HG03139 (cell line): ENCODE measurements at regions not wholly inside any gene's neighbourhood (a gene's known extent, or its start where the extent isn't known, plus 50 kb on each side); places are given as distances from the start of the nearest gene placed in this dataset.

Experiments
- ATAC-seq: cut with Tn5 transposase; IDR thresholded peaks from one replicate; pipeline ENCODE4 v1.9.1; 2021; ENCODE audit not compliant: unreplicated experiment

DNA sequence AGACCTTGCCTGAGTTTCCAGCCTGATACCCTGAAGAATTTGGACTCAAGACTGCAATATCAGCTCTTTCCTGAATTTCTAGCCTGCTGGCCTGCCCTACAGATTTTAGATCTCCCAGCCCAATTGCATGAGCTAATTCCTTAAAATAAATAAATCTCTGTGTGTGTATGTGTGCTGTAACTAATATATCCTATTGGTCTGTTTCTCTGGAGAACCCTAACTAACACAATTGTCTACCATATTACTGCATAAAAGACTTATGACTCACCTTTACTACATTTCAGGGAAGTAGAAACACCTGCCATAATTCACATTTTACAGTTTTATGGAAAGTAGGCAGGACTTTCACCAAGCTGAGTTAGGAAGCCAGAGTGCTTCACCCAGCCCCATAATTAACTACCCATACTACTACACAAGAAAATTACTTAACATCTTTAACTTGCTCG is 90.7 kb upstream of the BEND6 start:
- no peak for ATAC-seq

GRCh38 chr6:56863366-56863765 is 91.5 kb upstream of the BEND6 start:
- ATAC-seq = no peak

DNA sequence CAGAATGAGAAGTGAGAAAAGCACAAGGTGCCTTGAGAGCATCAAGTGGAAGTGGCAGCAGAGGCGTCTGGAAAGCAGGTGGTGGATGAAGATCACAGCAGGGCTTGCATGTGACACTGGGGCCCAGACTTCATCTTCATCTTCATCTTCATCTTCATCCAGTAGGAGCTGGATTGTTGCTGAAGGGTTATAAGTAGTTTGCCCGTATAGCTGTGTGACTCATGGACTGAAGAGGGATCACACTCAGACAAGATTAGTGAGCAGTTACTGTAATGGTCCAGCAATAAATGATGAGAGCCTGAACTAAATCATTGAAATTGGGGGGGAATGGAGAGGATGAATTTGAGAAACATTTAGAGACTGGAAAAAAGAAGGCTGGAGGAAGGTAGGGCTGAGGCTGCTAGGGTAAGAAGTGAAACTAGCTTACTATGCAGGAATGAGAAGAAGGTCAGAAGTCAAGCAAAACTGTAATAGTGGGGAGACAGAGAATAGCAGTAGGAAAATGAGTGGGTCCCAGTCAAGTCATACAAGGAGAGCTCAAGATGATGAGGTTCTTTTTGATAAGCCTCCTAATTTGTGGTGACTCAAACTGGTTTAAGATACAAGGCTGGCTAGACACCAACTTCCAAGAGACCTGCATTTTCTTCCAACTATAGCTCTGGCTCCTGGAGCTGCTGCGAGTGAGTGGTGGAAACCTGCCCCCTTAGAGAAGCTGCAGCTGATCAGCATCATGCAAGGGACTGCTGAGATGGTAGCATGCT is 92.3 kb upstream of the BEND6 start:
- no peak for ATAC-seq

GRCh38 chr6:56860475-56860874 is 94.4 kb upstream of the BEND6 start:
- ATAC-seq = no peak

DNA sequence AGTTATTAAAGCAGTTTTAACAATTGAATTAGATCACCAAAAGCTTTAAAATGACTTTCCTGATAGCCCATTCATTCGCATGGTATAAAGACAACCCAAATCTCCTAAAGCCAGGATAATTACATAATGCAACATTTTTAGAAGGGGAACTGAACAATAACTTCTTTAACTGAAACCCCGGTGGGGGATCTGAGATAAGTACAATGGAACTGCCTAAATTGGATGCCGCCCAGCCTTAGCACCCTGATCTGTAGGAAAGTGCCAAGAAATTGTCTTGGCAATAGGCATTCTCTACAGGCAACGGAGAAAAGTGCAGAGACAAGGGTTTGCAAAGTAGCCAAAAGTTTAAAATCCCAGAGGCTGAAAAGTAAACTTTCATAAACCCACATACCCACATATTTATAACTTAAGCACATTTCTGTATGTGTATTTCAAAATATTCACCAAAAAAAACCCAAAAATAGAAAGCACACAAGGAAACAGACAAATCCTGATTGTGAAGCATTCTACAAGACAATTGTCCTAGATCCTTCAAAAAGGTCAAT is 98.8 kb upstream of the BEND6 start:
- no peak for ATAC-seq

- no peak for ATAC-seq
Observed at GRCh38 chr6:56854086-56854485, 100.8 kb upstream of the BEND6 start.

GRCh38 chr6:56853541-56853940 is 101.4 kb upstream of the BEND6 start:
- ATAC-seq = no peak

DNA sequence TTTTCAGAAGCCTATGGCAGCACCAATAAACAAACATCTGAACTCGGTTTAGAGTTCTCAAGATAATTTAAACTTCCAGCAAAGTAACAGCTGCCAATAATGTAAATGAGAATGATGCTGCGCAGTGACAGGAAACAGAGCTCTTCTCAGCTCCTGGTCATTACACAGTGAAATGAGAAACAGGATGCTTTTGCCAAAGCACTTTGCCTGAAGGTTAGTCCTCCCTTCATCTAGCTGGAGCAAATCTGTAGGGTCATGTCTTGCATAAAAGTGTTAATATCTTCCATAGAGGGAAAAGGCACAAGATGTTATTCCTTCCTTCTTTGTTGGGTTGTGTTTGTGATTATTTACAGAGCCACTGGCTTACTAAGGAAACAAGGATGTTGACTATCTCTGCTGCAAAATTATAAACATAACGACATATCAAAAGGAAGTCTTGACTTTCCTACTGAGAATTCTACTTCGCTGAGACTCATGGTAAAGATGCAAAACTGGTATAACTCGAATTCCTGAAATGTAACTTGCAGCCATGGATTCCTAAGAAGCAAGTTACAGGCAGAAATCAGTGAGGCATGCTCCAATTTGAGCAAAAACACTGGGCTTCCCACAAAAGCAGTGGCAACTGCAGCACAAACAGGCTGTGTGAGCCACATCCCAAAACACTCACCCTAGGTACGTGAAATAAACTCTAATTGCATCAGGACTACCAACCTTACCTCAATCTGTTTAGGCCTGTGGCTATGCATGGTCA is 102.5 kb upstream of the BEND6 start:
- ATAC-seq = peak; percentile 20

- ATAC-seq = peak; percentile 92
Observed at GRCh38 chr6:56851541-56852259, 103.2 kb upstream of the BEND6 start.

DNA sequence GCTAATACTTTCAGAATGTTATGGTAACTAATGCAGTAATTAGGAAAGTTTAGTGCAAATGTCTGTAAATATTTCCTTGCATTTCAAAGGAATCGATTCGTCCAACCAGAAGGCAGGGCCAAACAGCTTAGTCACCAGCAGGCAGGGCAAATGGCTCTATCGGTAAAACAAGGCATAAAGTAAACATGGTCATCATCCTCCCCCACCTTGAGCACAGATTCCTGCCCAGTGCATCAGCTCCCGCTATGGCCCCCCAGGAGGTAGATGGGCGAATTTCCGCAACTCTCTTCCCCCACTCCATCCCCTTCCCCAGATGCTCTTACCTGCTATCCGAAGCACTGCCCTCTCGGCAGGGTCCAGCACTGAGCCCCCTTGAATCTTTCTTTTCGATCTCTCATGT is 103.8 kb upstream of the BEND6 start:
- ATAC-seq = peak; percentile 1

DNA sequence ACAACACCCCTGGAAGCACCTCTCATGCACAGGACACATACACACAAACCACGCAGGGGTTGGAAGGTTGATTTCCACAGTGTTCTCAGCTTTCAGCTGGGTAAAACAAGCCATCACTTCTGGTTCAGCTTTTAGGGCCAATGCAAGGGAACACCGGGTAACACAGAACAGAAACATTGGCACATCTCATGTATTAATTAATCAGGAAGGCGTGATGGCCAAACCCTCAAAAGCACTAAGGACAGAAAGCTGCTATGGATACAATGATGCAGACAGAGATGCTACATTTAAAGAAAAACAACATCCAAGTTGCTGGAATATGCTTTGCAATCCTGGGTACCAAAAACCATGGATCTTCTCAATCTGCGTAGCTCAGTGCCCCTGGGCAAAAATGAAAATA is 104.3 kb upstream of the BEND6 start:
- ATAC-seq = no peak

DNA sequence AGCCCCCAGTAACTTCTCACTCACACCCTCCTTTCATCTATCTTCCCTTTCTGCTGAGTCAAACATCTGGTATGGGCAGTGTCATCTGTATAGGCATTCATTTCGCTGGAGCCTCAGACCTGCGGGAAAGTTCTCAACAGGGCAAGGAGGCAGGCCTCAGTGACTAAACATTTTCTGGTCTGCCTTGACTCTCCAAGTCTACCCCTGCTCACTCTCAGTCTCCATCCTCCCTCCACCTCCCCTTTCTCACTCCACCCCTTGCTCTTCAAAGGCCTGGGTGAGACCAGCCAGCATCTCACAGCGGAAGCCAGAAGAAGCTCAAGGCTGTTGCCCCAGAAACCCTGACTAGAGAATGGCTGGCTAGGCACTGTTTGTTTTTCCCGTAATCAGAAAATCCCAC is 105.0 kb upstream of the BEND6 start:
- no peak for ATAC-seq

- no peak for ATAC-seq
Observed at GRCh38 chr6:56848105-56848504, 106.8 kb upstream of the BEND6 start.

DNA sequence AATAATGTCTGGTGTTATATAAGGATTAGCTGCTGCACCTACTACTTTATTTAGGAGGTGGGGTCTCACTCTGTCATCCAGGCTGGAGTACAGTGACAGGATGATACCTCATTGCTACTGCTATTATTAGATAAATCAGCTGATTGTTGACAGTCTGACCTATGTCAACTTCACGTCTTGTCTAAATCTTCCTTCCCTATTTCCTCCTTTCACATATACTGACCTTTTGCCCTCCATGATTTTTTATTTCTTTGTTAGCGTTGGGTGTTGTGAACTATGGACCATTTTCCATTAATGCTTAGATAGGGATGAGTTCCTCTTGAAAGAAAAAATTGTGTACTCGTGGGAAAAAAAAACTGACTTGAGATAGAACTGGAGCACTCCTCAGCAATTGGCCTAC is 109.9 kb upstream of the BEND6 start:
- no peak for ATAC-seq

- peak; percentile 79 for ATAC-seq
Observed at GRCh38 chr6:56843476-56844349, 111.2 kb upstream of the BEND6 start.

DNA sequence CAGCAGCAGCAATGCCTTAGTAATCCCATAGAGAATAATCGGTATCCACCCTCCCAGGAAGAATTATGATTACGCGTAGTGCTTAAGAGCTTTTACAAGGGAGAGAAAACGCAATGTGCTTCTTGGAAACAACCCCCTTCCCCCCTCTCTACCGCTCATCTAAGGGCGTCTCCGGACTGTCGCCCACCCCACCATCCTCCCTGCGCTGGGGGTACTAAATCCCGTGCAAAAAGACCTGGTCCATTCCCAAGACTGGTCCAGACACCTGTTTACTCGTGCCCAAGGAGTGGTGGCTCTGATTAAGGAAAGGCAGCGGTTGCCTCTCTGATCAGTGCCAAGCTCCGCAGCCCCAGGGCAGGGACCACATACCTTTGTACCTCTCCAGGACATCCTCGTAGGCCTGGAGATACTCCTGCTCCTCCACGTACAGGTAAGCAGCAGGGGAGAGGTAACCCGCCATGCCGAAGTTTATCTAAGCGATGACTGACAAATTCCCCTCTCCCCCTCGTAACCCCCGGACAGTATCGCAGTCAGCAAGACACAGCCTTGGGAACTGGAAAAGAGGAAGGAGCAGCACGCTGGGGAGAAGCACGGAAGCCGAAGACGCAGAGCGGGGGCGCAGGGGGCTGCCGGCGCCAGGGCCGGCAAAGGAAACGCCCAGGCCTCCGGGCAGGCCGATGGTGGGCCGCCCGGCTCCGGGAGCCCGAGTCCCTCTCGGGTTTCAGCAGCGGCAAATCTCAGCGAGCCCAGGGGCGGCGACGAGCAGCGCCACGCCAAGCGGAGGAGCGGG is 112.0 kb upstream of the BEND6 start:
- peak; percentile 12 for ATAC-seq

GRCh38 chr6:56841751-56842150 is 113.2 kb upstream of the BEND6 start:
- no peak for ATAC-seq

DNA sequence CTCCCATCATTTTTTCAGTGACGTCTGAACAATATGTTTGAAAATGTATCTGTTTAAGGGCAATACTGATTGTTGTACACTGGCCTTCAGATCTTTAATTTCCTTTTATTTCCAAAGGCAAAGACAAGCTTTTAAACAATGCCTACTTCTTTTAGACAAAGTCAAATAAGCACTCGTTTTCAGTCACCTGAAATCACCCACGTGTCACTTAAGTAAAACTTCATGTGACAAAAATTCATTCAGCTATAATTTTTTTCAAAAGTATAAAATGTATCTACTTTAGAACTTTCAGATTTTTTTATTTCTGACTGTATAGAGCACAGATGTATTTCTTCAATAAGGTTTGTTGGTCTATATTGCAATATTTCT is 113.5 kb upstream of the BEND6 start:
- no peak for ATAC-seq

DNA sequence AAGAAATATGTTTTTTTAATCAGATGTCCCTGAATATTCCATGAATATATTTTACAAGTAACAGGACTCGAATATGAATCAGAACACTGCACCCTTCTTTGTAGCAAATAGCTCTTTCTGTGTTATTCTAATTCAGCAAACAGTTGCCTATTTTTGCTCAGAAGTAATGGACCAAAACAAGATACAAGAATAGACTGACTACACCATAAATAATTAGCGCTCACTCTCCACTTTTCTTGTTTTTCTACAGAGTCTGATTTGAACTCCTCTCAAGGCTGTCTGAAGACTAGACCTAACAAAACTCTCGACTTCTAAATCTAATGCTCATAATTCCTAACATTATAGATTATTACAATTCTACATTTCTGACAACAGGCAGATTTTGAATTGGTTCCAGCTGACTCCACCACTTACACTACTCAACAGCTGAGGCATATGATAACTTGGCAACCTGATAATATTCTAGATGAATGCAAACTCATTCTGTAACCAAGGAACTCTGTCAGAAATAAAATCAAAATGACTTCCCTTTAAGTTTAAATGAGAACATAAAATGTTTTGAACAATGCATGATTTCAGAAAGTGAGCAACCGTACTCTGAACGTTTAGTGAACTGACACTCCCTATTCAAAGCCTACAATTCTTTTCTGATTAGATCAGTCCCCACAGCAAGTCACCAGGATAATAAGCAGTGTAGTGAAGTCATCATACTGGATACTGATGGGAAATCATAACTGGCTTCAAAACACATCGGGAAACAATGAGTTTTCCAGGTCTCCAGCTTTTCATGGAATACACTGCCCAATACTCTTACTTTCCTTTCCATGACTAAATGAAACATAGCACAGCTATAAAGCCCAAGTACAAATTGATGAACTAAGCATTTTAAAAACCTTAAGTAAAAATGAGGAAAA is 114.2 kb upstream of the BEND6 start:
- no peak for ATAC-seq
